WTC11 (cell line): ENCODE measurements at regions not wholly inside any gene's neighbourhood (a gene's known extent, or its start where the extent isn't known, plus 50 kb on each side); places are given as distances from the start of the nearest gene placed in this dataset.

ENCODE experiments used
- ATAC-seq: fragments of 200-7000 bp; cut with Tn5 transposase; 2 replicates; pipeline ENCODE4 v1.10.0; 2021; ENCODE audit warnings: mild to moderate bottlenecking, moderate library complexity
- CTCF ChIA-PET: fragments of 300-600 bp; sonication (Branson Sonifier 250); formaldehyde crosslinking; loops from one replicate; lab custom pipeline; 2021; ENCODE audit warnings: antibody characterized with exemption; lab: Charles Lee
- POLR2A ChIA-PET: fragments of 350-600 bp; sonication (Branson Sonifier 250); formaldehyde crosslinking; loops from one replicate; lab custom pipeline; 2021; ENCODE audit warnings: antibody characterized with exemption; lab: Charles Lee
- DNase-seq: peaks from one replicate; pipeline ENCODE4 v3.0.0; 2021; ENCODE audit warnings: low spot score
- H3K27ac Mint-ChIP-seq: 2 replicates; pipeline ENCODE4 v1.8.0; 2021; ENCODE audit warnings: mixed read lengths
- H3K27me3 Mint-ChIP-seq: 2 replicates; pipeline ENCODE4 v1.8.0; 2021; ENCODE audit warnings: low read depth, mild to moderate bottlenecking, moderate library complexity, mixed read lengths
- H3K36me3 Mint-ChIP-seq: 2 replicates; pipeline ENCODE4 v1.8.0; 2021; ENCODE audit warnings: mixed read lengths
- H3K4me1 Mint-ChIP-seq: 2 replicates; pipeline ENCODE4 v1.8.0; 2022; ENCODE audit warnings: mixed read lengths
- H3K4me3 Mint-ChIP-seq: 2 replicates; pipeline ENCODE4 v1.8.0; 2021; ENCODE audit warnings: mild to moderate bottlenecking, moderate library complexity, mixed read lengths
- H3K9me3 Mint-ChIP-seq: 2 replicates; pipeline ENCODE4 v1.8.0; 2021; ENCODE audit warnings: mixed read lengths
- ATF1 ChIP-seq: sonication (generic); formaldehyde crosslinking; IDR thresholded peaks from 2 replicates; pipeline ENCODE4 v1.8.1; 2023; ENCODE audit warnings: mild to moderate bottlenecking, moderate library complexity, missing genetic modification reagents
- ATF2 ChIP-seq: sonication (generic); formaldehyde crosslinking; IDR thresholded peaks from 2 replicates; pipeline ENCODE4 v1.8.1; 2022; ENCODE audit warnings: low read depth, missing genetic modification reagents, borderline replicate concordance
- E2F4 ChIP-seq: sonication (generic); formaldehyde crosslinking; IDR thresholded peaks from 2 replicates; pipeline ENCODE4 v1.8.1; 2022; ENCODE audit warnings: low read depth, mild to moderate bottlenecking, moderate library complexity, missing genetic modification reagents, borderline replicate concordance
- ERG ChIP-seq: fragments of 250-450 bp; sonication (Bioruptor Pico); IDR thresholded peaks from 2 replicates; pipeline ENCODE4 v1.8.0; 2021; ENCODE audit warnings: mild to moderate bottlenecking
- FOXJ3 ChIP-seq: sonication (generic); formaldehyde crosslinking; IDR thresholded peaks from 2 replicates; pipeline ENCODE4 v1.9.0; 2021; ENCODE audit warnings: missing genetic modification reagents, mild to moderate bottlenecking, borderline replicate concordance
- GABPB1 ChIP-seq: sonication (generic); formaldehyde crosslinking; IDR thresholded peaks from 2 replicates; pipeline ENCODE4 v1.8.1; 2023; ENCODE audit warnings: mild to moderate bottlenecking, missing genetic modification reagents
- IRF2 ChIP-seq: sonication (generic); formaldehyde crosslinking; IDR thresholded peaks from 2 replicates; pipeline ENCODE4 v1.8.0; 2022; ENCODE audit warnings: low read depth, missing genetic modification reagents, borderline replicate concordance
- NR1H2 ChIP-seq: sonication (generic); formaldehyde crosslinking; IDR thresholded peaks from 2 replicates; pipeline ENCODE4 v1.9.0; 2021; ENCODE audit warnings: mild to moderate bottlenecking, moderate library complexity, missing genetic modification reagents
- NR3C1 ChIP-seq: sonication (generic); formaldehyde crosslinking; conservative IDR thresholded peaks from 2 replicates; pipeline ENCODE4 v1.8.1; 2023; ENCODE audit warnings: low read depth, mild to moderate bottlenecking, missing genetic modification reagents
- OVOL2 ChIP-seq: fragments of 250-450 bp; sonication (Bioruptor Pico); IDR thresholded peaks from 2 replicates; pipeline ENCODE4 v1.9.0; 2021; ENCODE audit warnings: mild to moderate bottlenecking, borderline replicate concordance
- PRDM15 ChIP-seq: sonication (generic); formaldehyde crosslinking; IDR thresholded peaks from 2 replicates; pipeline ENCODE4 v1.8.0; 2022; ENCODE audit warnings: missing genetic modification reagents
- TEAD4 ChIP-seq: sonication (generic); formaldehyde crosslinking; IDR thresholded peaks from 2 replicates; pipeline ENCODE4 v1.8.0; 2022; ENCODE audit warnings: mild to moderate bottlenecking, missing genetic modification reagents
- ZNF416 ChIP-seq: fragments of 250-450 bp; sonication (Bioruptor Pico); IDR thresholded peaks from 2 replicates; pipeline ENCODE4 v1.9.0; 2021; ENCODE audit warnings: mild to moderate bottlenecking, inconsistent platforms
- ZNF512 ChIP-seq: sonication (generic); formaldehyde crosslinking; IDR thresholded peaks from 2 replicates; pipeline ENCODE4 v1.8.1; 2022; ENCODE audit warnings: missing genetic modification reagents, borderline replicate concordance
- TF ChIP-seq, protein P1 (sequence below): sonication (generic); formaldehyde crosslinking; IDR thresholded peaks from 2 replicates; pipeline ENCODE4 v1.8.0; 2023; ENCODE audit warnings: missing genetic modification reagents, mild to moderate bottlenecking, borderline replicate concordance
- TF ChIP-seq, protein P2 (sequence below): sonication (generic); formaldehyde crosslinking; IDR thresholded peaks from 2 replicates; pipeline ENCODE4 v1.8.1; 2022; ENCODE audit warnings: mild to moderate bottlenecking, moderate library complexity, missing genetic modification reagents
- TF ChIP-seq, protein P3 (sequence below): sonication (generic); formaldehyde crosslinking; IDR thresholded peaks from 2 replicates; pipeline ENCODE4 v1.8.1; 2023; ENCODE audit warnings: mild to moderate bottlenecking, missing genetic modification reagents

DNA sequence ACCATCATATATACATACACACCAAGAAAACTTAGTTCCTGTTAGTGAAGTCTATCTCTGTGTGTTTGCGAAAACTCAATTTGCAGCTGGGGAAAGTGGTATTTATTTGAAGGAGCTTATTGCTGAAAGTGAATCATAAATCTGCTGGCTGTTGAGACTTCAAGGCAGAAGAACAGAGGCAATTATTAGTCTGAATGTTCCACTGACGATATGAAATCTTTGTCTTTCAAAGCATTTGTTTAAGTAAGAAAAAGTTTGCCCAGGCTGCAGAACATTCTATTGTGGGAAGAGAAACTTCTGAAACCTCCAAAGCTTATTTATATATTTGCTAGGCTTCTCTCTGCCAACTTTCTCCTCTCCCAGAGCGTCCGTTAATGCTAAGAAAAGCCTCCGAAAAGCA lies 255.7 kb upstream of the TMPO start (continued):
- no peak for TF ChIP-seq ZNF512 (CRISPR knock-in tag)
- no peak for TF ChIP-seq ATF1 (CRISPR knock-in tag)
- TF ChIP-seq FOXJ3 (CRISPR knock-in tag): no peak
- TF ChIP-seq TEAD4 (CRISPR knock-in tag): no peak
- TF ChIP-seq ATF2 (CRISPR knock-in tag): no peak
- no peak for TF ChIP-seq E2F4 (CRISPR knock-in tag)
- no peak for TF ChIP-seq IRF2

DNA sequence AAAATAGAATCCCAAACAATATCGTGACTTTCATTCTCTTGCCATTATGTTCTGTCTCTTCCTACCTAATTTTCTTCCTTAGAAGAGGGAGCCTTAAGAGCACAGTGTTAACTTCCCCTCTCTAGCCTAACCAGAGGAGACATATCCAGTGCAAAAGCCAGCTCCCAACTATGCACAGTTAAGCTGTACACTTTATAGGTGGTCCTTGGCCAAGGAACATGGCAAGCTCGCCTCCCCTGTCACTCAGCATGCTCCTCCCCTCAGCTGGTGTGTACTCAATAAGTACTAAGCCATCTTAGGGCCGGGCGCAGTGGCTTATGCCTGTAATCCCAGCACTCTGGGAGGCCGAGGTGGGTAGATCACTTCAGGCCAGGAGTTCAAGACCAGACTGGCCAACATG lies 255.1 kb upstream of the TMPO start:
- ATAC-seq: no peak
- no peak overlapping the region for H3K27ac Mint-ChIP-seq
- DNase-seq: no peak
- POLR2A ChIA-PET: no interaction called here
- H3K4me1 Mint-ChIP-seq: peaks cover 18% of the 10 kb centered on the region
- no peaks in the 10 kb centered on the region for H3K9me3 Mint-ChIP-seq
- no peaks in the 10 kb centered on the region for H3K36me3 Mint-ChIP-seq
- TF ChIP-seq, protein P1, sequence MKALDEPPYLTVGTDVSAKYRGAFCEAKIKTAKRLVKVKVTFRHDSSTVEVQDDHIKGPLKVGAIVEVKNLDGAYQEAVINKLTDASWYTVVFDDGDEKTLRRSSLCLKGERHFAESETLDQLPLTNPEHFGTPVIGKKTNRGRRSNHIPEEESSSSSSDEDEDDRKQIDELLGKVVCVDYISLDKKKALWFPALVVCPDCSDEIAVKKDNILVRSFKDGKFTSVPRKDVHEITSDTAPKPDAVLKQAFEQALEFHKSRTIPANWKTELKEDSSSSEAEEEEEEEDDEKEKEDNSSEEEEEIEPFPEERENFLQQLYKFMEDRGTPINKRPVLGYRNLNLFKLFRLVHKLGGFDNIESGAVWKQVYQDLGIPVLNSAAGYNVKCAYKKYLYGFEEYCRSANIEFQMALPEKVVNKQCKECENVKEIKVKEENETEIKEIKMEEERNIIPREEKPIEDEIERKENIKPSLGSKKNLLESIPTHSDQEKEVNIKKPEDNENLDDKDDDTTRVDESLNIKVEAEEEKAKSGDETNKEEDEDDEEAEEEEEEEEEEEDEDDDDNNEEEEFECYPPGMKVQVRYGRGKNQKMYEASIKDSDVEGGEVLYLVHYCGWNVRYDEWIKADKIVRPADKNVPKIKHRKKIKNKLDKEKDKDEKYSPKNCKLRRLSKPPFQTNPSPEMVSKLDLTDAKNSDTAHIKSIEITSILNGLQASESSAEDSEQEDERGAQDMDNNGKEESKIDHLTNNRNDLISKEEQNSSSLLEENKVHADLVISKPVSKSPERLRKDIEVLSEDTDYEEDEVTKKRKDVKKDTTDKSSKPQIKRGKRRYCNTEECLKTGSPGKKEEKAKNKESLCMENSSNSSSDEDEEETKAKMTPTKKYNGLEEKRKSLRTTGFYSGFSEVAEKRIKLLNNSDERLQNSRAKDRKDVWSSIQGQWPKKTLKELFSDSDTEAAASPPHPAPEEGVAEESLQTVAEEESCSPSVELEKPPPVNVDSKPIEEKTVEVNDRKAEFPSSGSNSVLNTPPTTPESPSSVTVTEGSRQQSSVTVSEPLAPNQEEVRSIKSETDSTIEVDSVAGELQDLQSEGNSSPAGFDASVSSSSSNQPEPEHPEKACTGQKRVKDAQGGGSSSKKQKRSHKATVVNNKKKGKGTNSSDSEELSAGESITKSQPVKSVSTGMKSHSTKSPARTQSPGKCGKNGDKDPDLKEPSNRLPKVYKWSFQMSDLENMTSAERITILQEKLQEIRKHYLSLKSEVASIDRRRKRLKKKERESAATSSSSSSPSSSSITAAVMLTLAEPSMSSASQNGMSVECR (CRISPR knock-in tag): no peak
- no peaks in the 10 kb centered on the region; the same call in 1 of the 2 replicates for H3K27me3 Mint-ChIP-seq
- CTCF ChIA-PET: no interaction called here
- H3K4me3 Mint-ChIP-seq: no peak overlapping the region

DNA sequence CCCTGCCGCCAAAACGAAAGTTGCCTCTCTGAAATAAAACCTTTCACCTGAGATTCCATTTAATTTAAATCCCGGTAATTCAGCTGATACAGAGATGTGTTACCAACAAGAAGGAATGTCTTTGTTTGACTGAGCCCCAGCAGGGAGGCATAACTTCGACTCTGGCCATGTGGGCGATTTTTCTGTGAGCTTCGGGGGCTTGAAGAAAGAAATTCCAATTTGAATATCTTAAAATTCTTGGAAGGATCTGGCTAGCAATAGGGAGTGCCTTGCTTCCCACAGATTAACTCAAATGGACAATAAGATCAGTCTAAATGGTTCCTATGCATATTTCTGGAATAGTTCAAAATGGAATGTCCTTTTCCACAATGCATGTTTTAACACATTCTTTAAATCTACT lies 252.5 kb upstream of the TMPO start:
- Mint-ChIP-seq H3K4me3 (no peak overlapping the region), H3K27me3 (no peaks in the 10 kb centered on the region; the same call in 1 of the 2 replicates), H3K9me3 (peaks cover 16% of the 10 kb centered on the region), H3K4me1 (peaks cover 15% of the 10 kb centered on the region), H3K27ac (no peak overlapping the region), H3K36me3 (peaks cover 1% of the 10 kb centered on the region)
- DNase-seq (peak; percentile 30), ATAC-seq (peak; percentile 47)
- CTCF ChIA-PET: interaction anchor here (0.7 kb wide), 1 partner anchor 134 kb away, joined by 3 read pairs; no protein-coding TSS in a partner anchor
- POLR2A ChIA-PET: no interaction called here
- TF ChIP-seq OVOL2 (CRISPR knock-in tag): no peak
- TF ChIP-seq, protein P2, sequence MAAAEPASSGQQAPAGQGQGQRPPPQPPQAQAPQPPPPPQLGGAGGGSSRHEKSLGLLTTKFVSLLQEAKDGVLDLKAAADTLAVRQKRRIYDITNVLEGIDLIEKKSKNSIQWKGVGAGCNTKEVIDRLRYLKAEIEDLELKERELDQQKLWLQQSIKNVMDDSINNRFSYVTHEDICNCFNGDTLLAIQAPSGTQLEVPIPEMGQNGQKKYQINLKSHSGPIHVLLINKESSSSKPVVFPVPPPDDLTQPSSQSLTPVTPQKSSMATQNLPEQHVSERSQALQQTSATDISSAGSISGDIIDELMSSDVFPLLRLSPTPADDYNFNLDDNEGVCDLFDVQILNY (CRISPR knock-in tag): no peak
- no peak for TF ChIP-seq ZNF416 (CRISPR knock-in tag)
- no peak for TF ChIP-seq GABPB1 (CRISPR knock-in tag)
- TF ChIP-seq NR3C1 (CRISPR knock-in tag): no peak
- TF ChIP-seq, protein P3, sequence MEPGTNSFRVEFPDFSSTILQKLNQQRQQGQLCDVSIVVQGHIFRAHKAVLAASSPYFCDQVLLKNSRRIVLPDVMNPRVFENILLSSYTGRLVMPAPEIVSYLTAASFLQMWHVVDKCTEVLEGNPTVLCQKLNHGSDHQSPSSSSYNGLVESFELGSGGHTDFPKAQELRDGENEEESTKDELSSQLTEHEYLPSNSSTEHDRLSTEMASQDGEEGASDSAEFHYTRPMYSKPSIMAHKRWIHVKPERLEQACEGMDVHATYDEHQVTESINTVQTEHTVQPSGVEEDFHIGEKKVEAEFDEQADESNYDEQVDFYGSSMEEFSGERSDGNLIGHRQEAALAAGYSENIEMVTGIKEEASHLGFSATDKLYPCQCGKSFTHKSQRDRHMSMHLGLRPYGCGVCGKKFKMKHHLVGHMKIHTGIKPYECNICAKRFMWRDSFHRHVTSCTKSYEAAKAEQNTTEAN (CRISPR knock-in tag): no peak
- no peak for TF ChIP-seq ERG (CRISPR knock-in tag)
- TF ChIP-seq PRDM15 (CRISPR knock-in tag): no peak
- no peak for TF ChIP-seq NR1H2 (CRISPR knock-in tag)
